Aorta (tissue), 5 donors: ENCODE measurements at regions not wholly inside any gene's neighbourhood (a gene's known extent, or its start where the extent isn't known, plus 50 kb on each side); places are given as distances from the start of the nearest gene placed in this dataset.

Source experiments
- ATAC-seq: fragments of 200-7000 bp; cut with Tn5 transposase; one replicate; pipeline ENCODE4 v1.9.1; 2022; ENCODE audit warnings: moderate library complexity; ENCODE audit not compliant: low FRiP score
- DNase-seq, 2 donors: peaks; one replicate each; pipeline ENCODE4 v3.0.0-alpha.2; 2020
- H3K27ac ChIP-seq, 2 donors: one replicate each; pipeline ENCODE4 v1.5.1; 2013; ENCODE audit warnings: low read length in 2 of 2, mild to moderate bottlenecking in 2 of 2, moderate library complexity in 2 of 2, control low read depth in 1 of 2, inconsistent platforms in 1 of 2, low read depth in 1 of 2
- H3K27me3 ChIP-seq, 2 donors: one replicate each; pipeline ENCODE4 v1.6.1; 2013; ENCODE audit warnings: control low read depth in 1 of 2, low read length in 1 of 2, mild to moderate bottlenecking in 1 of 2, moderate library complexity in 1 of 2; ENCODE audit not compliant: insufficient read depth in 2 of 2, control insufficient read depth in 1 of 2
- H3K36me3 ChIP-seq, 2 donors: one replicate each; pipeline ENCODE4 v1.6.1; 2013; ENCODE audit warnings: control low read depth in 1 of 2, low read length in 1 of 2, mild to moderate bottlenecking in 1 of 2; ENCODE audit not compliant: insufficient read depth in 2 of 2, control insufficient read depth in 1 of 2
- H3K4me1 ChIP-seq, 2 donors: one replicate each; pipeline ENCODE4 v1.6.1; 2013; ENCODE audit warnings: low read length in 2 of 2, control low read depth in 1 of 2, mild to moderate bottlenecking in 1 of 2, moderate library complexity in 1 of 2; ENCODE audit not compliant: insufficient read depth in 2 of 2, control insufficient read depth in 1 of 2
- H3K4me3 ChIP-seq, 2 donors: one replicate each; pipeline ENCODE4 v1.5.1; 2013; ENCODE audit warnings: low read length in 2 of 2, control low read depth in 1 of 2, mild to moderate bottlenecking in 1 of 2
- H3K9me3 ChIP-seq: one replicate; pipeline ENCODE4 v1.6.1; 2013; ENCODE audit warnings: mild to moderate bottlenecking, low read length; ENCODE audit not compliant: control insufficient read depth
- WGBS, 2 donors: extraction: QIAGEN DNeasy Blood & Tissue Kit; methylation state at CpG; one replicate each; pipeline ENCODE4 v1.1.7; 2013; 5-methylcytosine and 5-hydroxymethylcytosine counted together
- intact Hi-C, 2 donors: fragments of 100-400 bp; cut with DNase I; formaldehyde crosslinking; loops; one replicate each; pipeline versions ENCODE4 v1.14.2 to v1.15.0; 2022
- donor health status: healthy with polysubstance abuse.
- donor health status: Bipolar disorder and iron deficiency.
- donor health status: DM: no; HTN: no; CAD: no.
- donor health status: DM: no; HTN: no; CAD: no.
- donor health status: DM: yes; HTN: yes; CAD: no.

DNA sequence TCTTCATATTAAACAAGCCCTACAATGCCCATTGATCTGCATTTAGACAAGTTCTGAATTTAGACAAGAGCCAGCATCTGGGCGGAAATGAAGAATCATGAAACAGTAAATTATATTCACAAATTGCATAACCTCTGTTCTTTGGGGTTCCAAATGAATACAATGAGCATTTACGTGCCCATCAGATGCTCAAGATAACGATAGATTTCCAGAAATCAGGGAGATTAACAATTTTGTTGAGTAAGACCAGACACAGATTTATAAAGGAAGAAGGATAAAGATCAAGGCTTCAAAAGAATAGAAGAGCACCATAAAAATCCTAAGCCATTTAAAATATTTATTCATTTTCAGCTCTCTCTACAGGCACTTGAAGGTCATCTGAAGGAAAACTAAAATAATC is 59.7 kb upstream of the CDH20 start:
- H3K27ac ChIP-seq = no peak overlapping the region
- no peak for ATAC-seq
- H3K4me3 ChIP-seq = no peak overlapping the region
- intact Hi-C loops = no loop called here
- no peaks in the 10 kb centered on the region for H3K36me3 ChIP-seq
- H3K27me3 ChIP-seq = no peaks in the 10 kb centered on the region
- WGBS, 2 donors = 85 to 89% methylated on average over 3 of the region's 3 CpGs
- no peaks in the 10 kb centered on the region for H3K4me1 ChIP-seq
- peaks cover 1% of the 10 kb centered on the region for H3K9me3 ChIP-seq
- no peak for DNase-seq

DNA sequence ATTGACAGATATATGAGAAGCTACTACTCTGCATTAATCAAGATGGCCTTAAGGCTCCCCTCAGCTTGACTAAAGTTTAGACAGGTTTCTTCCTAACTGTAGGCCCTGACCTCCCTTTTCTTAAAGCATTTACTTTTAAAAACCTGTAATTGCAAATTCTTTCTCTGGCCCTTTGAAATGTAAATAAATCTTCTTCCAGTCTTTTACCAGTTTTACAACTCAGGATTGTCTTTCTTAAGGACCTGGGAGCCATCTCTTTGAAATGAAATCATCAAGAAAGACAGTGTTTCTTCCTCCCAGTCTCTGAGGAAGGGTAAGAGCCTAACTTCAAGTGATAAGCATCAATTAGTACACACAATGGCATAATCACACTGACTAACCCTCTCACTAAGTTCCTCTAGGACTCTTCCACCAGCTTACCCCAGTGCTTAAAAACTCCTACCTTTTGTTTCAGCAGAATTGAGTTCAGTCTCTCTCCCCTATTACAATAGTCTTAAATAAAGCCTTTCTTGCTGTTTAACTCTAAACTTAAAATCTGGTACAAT is 58.7 kb upstream of the CDH20 start:
- Histone ChIP-seq H3K27me3 (no peaks in the 10 kb centered on the region), H3K27ac (no peak overlapping the region), H3K4me1 (no peaks in the 10 kb centered on the region), H3K4me3 (no peak overlapping the region), H3K9me3 (peaks cover 1% of the 10 kb centered on the region), H3K36me3 (no peaks in the 10 kb centered on the region)
- intact Hi-C loops = no loop called here
- ATAC-seq (no peak), DNase-seq (no peak)

DNA sequence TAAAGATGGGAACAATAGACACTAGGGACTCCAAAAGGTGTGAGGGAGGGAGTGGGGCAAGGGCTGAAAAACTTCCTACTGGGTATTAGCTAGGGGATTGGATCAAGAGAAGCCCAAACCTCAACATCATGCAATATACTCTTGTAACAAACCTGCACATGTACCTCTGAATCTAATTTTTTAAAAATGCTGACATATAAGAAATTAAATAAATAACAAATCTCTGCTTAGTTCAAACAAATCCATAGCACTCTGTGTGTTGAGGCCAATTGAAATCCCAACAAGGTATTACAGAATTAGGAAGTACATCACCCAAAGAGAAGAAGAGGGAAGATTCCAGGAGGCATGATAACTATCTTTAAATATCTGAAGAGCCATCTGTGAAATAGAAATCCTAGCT is 55.4 kb upstream of the CDH20 start:
- intact Hi-C loops = no loop called here
- ATAC-seq (no peak), DNase-seq (no peak)
- Histone ChIP-seq H3K4me1 (no peaks in the 10 kb centered on the region), H3K36me3 (no peaks in the 10 kb centered on the region), H3K27me3 (no peaks in the 10 kb centered on the region), H3K4me3 (no peak overlapping the region), H3K27ac (no peak overlapping the region), H3K9me3 (peaks cover 3% of the 10 kb centered on the region)

DNA sequence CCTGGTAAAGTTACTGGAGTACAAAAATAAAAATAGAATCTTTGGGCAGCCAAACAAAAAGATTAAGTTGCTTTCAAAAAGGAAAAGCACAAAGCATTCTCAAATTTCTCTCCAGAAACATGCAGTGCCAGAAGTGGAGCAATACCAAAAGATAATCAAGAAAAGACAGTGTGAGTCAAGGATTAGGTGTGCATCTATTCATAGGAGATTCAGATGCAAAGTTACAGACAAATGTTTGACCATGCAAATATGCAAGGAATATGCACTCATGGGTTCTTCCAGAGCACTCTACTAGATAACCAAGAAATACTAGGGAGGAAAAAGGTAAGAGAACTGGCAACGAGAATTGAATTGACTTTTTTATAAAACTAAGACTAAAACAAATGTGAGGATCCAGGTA is 51.8 kb upstream of the CDH20 start:
- no peaks in the 10 kb centered on the region for H3K27me3 ChIP-seq
- WGBS, 2 donors = 73 to 83% methylated on average over 1 of the region's 1 CpG
- H3K36me3 ChIP-seq = no peaks in the 10 kb centered on the region
- ATAC-seq = no peak
- no peak for DNase-seq
- no peak overlapping the region for H3K4me3 ChIP-seq
- intact Hi-C loops = no loop called here
- peaks cover 3% of the 10 kb centered on the region for H3K9me3 ChIP-seq
- no peak overlapping the region for H3K27ac ChIP-seq
- H3K4me1 ChIP-seq = no peaks in the 10 kb centered on the region

DNA sequence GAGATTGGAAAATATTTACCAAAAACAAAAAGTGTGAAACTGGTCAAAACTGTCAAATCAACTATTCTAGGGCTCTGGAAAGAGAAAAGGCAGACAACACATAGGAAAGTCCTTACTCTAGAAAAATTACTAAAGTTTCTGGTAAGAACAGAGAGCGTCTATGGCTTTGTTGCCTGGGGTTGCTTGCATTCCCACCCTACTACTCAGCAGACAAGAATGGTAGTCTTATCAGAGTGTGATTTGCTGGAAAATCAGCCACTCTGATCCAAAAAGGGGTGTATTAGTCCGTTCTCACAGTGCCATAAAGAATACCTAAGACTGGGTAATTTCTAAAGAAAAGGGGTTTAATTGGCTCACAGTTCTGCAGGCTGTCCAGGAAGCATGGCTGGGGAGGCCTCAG is 50.3 kb upstream of the CDH20 start:
- H3K36me3 ChIP-seq = no peaks in the 10 kb centered on the region
- no peaks in the 10 kb centered on the region for H3K27me3 ChIP-seq
- no peak overlapping the region for H3K27ac ChIP-seq
- intact Hi-C loops = no loop called here
- peaks cover 3% of the 10 kb centered on the region for H3K9me3 ChIP-seq
- H3K4me1 ChIP-seq = no peaks in the 10 kb centered on the region
- ATAC-seq = no peak
- no peak overlapping the region for H3K4me3 ChIP-seq
- no peak for DNase-seq
- WGBS, 2 donors = 75 to 78% methylated on average over 2 of the region's 2 CpGs
